Rectal smooth muscle tissue (tissue), 1 donor: ENCODE measurements at regions not wholly inside any gene's neighbourhood (a gene's known extent, or its start where the extent isn't known, plus 50 kb on each side); places are given as distances from the start of the nearest gene placed in this dataset.
"Not testable (repeated sequence)": the region's sequence is repeated elsewhere in the genome, so short reads cannot be mapped to it uniquely, and the experiment has no call there.

Experiments
- H3K27ac ChIP-seq: one replicate; pipeline ENCODE4 v1.7.0; 2013; ENCODE audit warnings: low read depth, low read length, inconsistent platforms
- H3K27me3 ChIP-seq: one replicate; pipeline ENCODE4 v1.7.0; 2013; ENCODE audit warnings: low read length; ENCODE audit not compliant: control insufficient read depth, insufficient read depth
- H3K36me3 ChIP-seq: one replicate; pipeline ENCODE4 v1.7.0; 2013; ENCODE audit warnings: low read length; ENCODE audit not compliant: control insufficient read depth, insufficient read depth
- H3K4me1 ChIP-seq: one replicate; pipeline ENCODE4 v1.7.0; 2013; ENCODE audit warnings: low read length; ENCODE audit not compliant: control insufficient read depth, insufficient read depth
- H3K4me3 ChIP-seq: one replicate; pipeline ENCODE4 v1.7.0; 2013; ENCODE audit warnings: low read length
- H3K9ac ChIP-seq: one replicate; pipeline ENCODE4 v1.7.0; 2013; ENCODE audit warnings: low read length

DNA sequence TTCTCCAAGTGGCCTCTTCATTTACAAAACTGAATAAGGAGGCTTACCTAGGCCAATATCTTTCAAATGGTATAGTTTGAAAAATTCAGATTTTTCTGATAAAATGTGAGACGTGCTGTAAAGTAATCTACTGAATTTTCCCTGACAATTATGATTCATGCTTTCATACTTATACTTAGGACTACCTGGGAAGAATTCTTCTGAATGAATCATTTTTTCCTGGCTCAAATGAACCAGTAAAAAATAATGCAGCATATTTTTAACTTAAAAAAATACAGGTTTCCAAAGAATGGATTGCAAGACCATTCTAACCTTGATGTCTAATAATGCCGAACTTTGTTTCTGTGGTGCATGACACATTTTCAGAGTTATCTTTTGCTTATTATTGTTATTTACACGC is 375.4 kb downstream of the ZNF674 start:
- no peak overlapping the region for H3K27ac ChIP-seq
- no peak overlapping the region for H3K4me3 ChIP-seq

DNA sequence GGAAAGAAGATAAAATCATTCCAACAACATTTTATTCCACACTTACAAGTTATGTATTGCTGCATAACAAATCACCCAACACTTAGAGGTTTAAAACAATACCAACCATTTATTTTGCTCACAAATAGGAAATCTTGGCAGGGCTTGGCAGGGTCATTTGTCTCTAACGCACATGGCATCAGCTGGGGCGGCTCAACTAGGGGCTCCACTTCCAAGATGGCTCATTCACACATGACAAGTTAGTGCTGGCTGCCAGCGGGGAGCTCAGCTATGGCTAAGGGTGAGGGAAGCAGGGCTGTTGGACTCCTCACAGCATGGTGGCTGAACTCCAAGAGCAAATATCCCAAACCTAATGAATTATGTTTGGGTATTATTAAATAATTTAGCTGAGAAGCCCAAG is 377.0 kb downstream of the ZNF674 start:
- H3K27ac ChIP-seq, result no peak overlapping the region
- H3K4me3 ChIP-seq, result no peak overlapping the region
- H3K36me3 ChIP-seq, result no peaks in the 10 kb centered on the region
- no peak overlapping the region for H3K9ac ChIP-seq
- no peaks in the 10 kb centered on the region for H3K27me3 ChIP-seq
- H3K4me1 ChIP-seq, result no peaks in the 10 kb centered on the region

More for the DNA sequence above, 375.4 kb downstream of the ZNF674 start:
- Histone ChIP-seq H3K36me3 (no peaks in the 10 kb centered on the region), H3K27me3 (no peaks in the 10 kb centered on the region), H3K9ac (no peak overlapping the region), H3K4me1 (no peaks in the 10 kb centered on the region)

DNA sequence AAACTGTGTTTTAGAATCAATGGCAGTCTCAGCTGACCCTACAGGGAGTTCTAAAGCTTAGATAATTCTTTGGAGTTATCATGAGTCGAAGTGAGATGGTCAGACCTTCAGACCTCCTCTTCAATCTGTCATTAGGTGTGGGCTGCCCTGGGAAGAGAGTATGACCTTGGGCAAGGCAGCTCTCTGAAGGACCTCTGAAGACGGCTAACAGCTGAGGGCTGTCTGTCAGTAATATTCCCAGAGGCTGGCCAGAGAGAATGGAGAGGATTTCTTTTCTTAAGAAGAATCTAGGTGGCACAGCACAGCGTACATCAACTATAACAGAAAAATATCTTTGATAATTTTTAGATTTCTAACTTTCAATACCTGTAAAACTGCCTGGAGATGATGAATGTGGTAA is 379.4 kb downstream of the ZNF674 start:
- H3K4me3 ChIP-seq, result no peak overlapping the region
- H3K9ac ChIP-seq, result no peak overlapping the region
- no peaks in the 10 kb centered on the region for H3K27me3 ChIP-seq
- no peaks in the 10 kb centered on the region for H3K36me3 ChIP-seq
- H3K27ac ChIP-seq, result no peak overlapping the region
- no peaks in the 10 kb centered on the region for H3K4me1 ChIP-seq

DNA sequence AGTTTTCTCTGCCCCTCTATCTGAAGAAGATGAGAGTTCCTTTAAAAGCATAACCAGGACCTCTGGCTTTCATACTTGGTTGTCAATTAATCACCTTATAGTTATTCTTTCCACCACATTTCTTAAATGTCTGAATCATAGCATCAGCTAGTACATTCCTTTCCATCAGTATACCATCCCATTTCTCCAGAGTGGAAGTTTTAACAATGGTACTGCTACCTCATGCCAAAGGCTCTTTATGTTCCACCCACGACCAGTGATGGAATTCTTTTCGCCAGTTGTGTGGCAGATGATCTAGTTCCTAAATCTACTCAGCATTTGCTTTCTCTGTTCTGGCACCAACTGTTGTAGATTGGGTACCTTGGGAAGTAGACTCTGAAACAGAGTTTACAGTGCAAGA is 379.8 kb downstream of the ZNF674 start:
- Histone ChIP-seq H3K36me3 (no peaks in the 10 kb centered on the region), H3K4me3 (no peak overlapping the region), H3K27me3 (no peaks in the 10 kb centered on the region), H3K4me1 (no peaks in the 10 kb centered on the region), H3K9ac (no peak overlapping the region), H3K27ac (no peak overlapping the region)

DNA sequence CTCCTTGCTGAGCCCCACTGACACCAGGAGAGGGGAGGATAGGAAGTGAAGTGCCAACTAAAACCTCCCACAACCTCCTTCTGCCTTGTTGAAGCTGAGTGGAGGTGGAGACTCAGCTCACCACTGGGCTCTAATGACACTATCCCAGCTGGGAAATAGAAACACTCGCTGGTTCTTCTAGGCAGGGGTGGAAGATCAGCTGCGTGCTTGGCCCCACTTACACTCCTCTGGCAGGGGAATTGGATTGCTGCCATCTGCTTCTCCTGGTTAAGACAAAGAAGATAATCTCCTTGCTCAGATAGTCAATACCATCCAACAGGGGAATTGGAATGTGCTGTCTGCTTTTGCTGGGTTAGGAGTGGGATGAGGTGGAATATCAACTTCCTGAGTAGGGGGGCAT is 392.5 kb downstream of the ZNF674 start:
- Histone ChIP-seq H3K27me3 (peaks cover 2% of the 10 kb centered on the region), H3K27ac (no peak overlapping the region), H3K4me3 (no peak overlapping the region), H3K4me1 (no peaks in the 10 kb centered on the region), H3K9ac (no peak overlapping the region), H3K36me3 (no peaks in the 10 kb centered on the region)

DNA sequence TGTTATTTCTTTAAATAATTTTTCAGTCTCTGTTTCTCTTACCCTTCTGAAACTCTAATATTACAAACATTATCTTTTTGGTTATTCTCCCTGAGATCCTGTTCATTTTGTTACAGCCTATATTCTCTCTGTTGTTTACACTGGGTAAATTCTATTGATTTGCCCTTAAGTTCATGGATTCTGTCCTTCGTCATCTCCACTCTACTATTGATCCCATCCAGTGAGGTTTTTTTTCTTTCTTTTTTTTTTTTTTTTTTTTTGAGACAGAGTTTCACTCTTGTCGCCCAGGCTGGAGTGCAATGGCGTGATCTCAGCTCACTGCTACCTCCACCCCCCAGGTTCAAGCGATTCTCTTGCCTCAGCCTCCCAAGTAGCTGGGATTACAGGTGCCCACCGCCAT is 393.9 kb downstream of the ZNF674 start:
- not testable (repeated sequence) for H3K4me1 ChIP-seq, H3K4me3 ChIP-seq

DNA sequence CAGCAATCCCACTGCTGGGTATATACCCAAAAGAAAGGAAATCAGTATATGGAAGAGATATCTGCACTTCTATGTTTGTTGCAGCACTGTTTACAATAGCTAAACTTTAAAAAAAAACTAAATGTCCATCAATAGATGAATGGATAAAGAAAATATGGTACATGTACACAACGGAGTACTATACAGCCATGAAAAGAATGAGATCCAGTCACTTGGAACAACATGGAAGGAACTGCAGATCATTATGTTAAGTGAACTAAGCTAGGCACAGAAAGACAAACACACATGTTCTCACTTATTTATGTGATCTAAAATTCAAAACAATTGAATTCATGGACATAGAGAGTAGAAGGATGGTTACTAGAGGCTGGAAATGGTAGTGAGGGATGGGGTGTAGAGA is 400.7 kb downstream of the ZNF674 start:
- no peak overlapping the region for H3K27ac ChIP-seq
- H3K4me3 ChIP-seq, result no peak overlapping the region
- H3K4me1 ChIP-seq, result no peaks in the 10 kb centered on the region
- H3K27me3 ChIP-seq, result no peaks in the 10 kb centered on the region
- no peaks in the 10 kb centered on the region for H3K36me3 ChIP-seq
- no peak overlapping the region for H3K9ac ChIP-seq

More for the DNA sequence above, 393.9 kb downstream of the ZNF674 start:
- not testable (repeated sequence) for H3K36me3 ChIP-seq, H3K27me3 ChIP-seq, H3K27ac ChIP-seq, H3K9ac ChIP-seq

DNA sequence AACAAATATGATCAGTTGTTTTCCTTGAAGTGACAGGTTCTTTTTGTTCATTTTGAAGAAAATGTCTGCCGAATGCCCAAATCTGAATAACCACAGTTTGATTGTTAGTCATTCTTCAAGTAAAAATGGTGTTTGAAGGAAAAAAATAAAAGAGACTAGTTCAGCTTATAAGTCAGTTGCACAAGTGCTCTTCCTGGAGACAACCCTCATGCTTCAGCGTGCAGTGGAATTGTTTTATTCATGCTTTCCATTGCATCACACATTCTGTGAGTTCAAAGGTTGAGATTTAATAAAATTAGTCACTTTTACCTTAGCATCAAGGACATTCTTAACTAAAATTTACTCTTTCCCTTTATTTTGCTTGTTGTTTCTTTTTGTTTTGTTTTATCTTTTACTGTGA is 404.9 kb downstream of the ZNF674 start:
- no peaks in the 10 kb centered on the region for H3K4me1 ChIP-seq
- H3K4me3 ChIP-seq, result no peak overlapping the region
- H3K36me3 ChIP-seq, result no peaks in the 10 kb centered on the region
- no peak overlapping the region for H3K27ac ChIP-seq
- no peak overlapping the region for H3K9ac ChIP-seq
- no peaks in the 10 kb centered on the region for H3K27me3 ChIP-seq

DNA sequence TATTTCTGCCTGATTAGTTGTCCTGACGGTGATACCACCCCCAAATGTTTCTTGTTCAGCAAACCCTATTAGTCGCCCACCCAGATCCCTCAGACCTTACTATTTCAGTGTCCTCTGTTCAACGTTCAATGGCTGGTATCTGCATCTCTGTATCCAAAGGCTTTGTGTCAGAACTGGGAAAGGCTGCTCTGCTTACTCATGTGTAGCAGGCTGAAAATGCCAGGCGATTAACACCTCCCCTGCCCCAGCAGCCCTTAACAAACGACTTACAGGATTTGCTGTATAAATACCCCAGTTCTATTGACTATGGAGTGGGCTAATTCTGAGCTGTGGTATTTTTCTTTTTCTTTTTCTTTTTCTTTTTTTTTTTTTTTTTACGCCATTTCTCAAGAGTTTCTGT is 415.0 kb downstream of the ZNF674 start:
- Histone ChIP-seq H3K4me3 (no peak overlapping the region), H3K36me3 (no peaks in the 10 kb centered on the region), H3K27ac (no peak overlapping the region), H3K4me1 (no peaks in the 10 kb centered on the region), H3K9ac (no peak overlapping the region), H3K27me3 (no peaks in the 10 kb centered on the region)

DNA sequence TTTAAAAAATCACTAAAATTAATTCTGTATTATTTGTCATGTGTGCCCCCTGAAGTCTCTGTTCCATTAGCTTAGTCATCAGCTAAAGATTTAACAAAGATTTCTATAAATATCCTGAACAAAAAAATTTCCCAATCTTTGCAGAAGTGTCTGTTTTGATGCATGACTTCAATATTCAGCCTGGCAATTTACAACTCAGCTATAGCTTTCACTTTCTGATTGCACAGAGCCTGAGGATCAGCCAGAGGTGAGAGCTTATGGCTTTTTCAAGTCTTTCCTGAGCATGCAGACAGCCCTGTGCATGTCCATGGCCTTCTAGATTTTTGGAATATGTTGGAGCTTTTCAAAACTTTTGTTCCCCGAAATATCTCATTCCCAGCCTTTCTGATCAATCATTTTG is 420.1 kb downstream of the ZNF674 start:
- H3K9ac ChIP-seq, result no peak overlapping the region
- no peak overlapping the region for H3K27ac ChIP-seq
- no peak overlapping the region for H3K4me3 ChIP-seq
- H3K27me3 ChIP-seq, result no peaks in the 10 kb centered on the region
- no peaks in the 10 kb centered on the region for H3K4me1 ChIP-seq
- H3K36me3 ChIP-seq, result no peaks in the 10 kb centered on the region

DNA sequence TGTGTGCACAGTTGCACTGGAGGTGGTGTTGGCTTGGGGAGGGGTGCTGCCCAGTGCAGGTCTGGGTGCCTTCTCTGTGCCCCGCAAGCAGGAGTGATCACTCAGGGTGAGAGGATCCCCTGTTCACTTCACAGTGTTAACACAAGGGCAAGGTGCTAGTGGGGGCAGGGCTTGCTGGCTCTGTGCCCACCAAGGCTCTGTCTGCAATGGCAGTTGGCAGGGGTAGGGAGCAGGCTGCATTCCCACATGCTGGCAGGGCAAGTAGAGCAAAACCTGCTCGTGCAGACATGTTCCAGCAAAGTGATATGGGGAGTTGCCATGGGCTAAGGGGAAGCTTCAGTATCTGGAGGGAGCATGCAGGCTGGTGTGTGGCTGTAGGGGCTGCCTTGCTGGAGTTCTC is 428.0 kb downstream of the ZNF674 start:
- Histone ChIP-seq H3K27ac (no peak overlapping the region), H3K4me3 (no peak overlapping the region), H3K4me1 (no peaks in the 10 kb centered on the region), H3K36me3 (no peaks in the 10 kb centered on the region), H3K27me3 (no peaks in the 10 kb centered on the region), H3K9ac (no peak overlapping the region)

DNA sequence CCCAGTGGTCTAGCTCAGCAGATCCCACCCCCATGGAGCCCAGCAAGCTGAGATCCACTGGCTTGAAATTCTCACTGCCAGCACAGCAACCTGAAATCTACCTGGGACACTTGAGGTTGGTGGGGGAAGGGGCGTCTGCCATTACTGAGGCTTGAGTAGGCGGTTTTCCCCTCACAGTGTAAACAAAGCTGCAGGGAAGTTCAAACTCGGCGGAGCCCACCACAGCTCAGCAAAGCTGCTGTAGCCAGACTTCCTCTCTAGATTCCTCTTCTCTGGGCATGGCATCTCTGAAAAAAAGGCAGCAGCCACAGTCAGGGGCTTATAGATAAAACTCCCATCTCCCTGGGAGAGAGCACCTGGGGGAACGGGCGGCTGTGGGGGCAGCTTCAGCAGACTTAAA is 457.9 kb downstream of the ZNF674 start:
- not testable (repeated sequence) for H3K27me3 ChIP-seq, H3K27ac ChIP-seq, H3K36me3 ChIP-seq, H3K9ac ChIP-seq, H3K4me3 ChIP-seq, H3K4me1 ChIP-seq

DNA sequence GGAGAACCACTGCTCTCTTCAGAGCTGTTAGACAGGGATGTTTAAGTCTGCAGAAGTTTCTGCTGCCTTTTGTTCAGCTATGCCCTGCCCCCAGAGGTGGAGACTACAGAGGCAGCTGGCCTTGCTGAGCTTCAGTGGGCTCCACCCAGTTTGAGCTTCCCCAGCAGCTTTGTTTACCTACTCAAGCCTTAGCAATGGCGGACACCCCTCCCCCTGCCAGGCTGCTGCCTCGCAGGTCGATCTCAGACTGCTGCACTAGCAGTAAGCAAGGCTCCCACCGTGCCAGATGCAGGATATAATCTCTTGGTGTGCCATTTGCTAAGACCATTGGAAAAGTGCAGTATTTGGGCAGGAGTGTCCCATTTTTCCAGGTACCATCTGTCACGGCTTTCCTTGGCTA is 465.1 kb downstream of the ZNF674 start:
- not testable (repeated sequence) for H3K4me1 ChIP-seq, H3K27me3 ChIP-seq, H3K9ac ChIP-seq, H3K4me3 ChIP-seq, H3K27ac ChIP-seq, H3K36me3 ChIP-seq

DNA sequence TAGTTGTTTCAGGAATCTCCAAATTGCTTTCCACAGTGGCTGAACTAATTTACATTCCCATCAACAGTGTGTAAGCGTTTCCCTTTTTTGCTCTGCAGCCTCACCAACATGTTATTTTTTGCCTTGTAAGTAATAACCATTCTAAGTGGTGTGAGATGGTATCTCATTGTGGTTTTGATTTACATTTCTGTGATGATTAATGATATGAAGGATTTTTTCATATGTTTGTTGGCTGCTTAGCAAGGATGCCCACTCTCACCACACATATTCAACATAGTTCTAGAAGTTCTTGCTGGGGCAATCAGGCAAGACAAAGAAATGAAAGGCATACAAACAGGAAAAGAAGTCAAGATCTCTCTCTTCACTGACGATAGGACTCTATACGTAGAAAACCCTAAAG is 472.4 kb downstream of the ZNF674 start:
- Histone ChIP-seq H3K4me3 (no peak overlapping the region), H3K27ac (no peak overlapping the region), H3K36me3 (no peaks in the 10 kb centered on the region), H3K4me1 (no peaks in the 10 kb centered on the region), H3K9ac (no peak overlapping the region), H3K27me3 (no peaks in the 10 kb centered on the region)
